PFSK-1 (cell line): ENCODE measurements at regions not wholly inside any gene's neighbourhood (a gene's known extent, or its start where the extent isn't known, plus 50 kb on each side); places are given as distances from the start of the nearest gene placed in this dataset.

ENCODE experiments used
- FOXP2 ChIP-seq: optimal IDR thresholded peaks from 2 replicates; pipeline ENCODE3; 2011; ENCODE audit warnings: borderline replicate concordance, control low read depth, inconsistent platforms; ENCODE audit not compliant: insufficient read depth; ENCODE audit errors: extremely low read length, extremely low read depth
- POLR2AphosphoS5 ChIP-seq: IDR thresholded peaks from 2 replicates; pipeline ENCODE4 v1.6.1; 2012; ENCODE audit warnings: low read depth, mild to moderate bottlenecking, control low read depth, low read length, moderate library complexity
- SIN3A ChIP-seq: IDR thresholded peaks from 2 replicates; pipeline ENCODE4 v1.6.1; 2012; ENCODE audit warnings: mild to moderate bottlenecking, low read length, moderate library complexity, borderline replicate concordance; ENCODE audit not compliant: insufficient read depth
- TAF1 ChIP-seq: IDR thresholded peaks from 2 replicates; pipeline ENCODE4 v1.6.1; 2012; ENCODE audit warnings: low read length, control low read depth, borderline replicate concordance; ENCODE audit not compliant: insufficient read depth
- TF ChIP-seq, protein P1 (sequence below), 2 experiments: IDR thresholded peaks; 2 replicates each; pipeline versions ENCODE4 v1.6.1 to v1.8.0; 2011 to 2012; ENCODE audit warnings: low read depth in 2 of 2, low read length in 2 of 2, control low read depth in 1 of 2, inconsistent platforms in 1 of 2, mild to moderate bottlenecking in 1 of 2, moderate library complexity in 1 of 2; ENCODE audit not compliant: insufficient read depth in 1 of 2

- TF ChIP-seq POLR2AphosphoS5: no peak
- no peak for TF ChIP-seq SIN3A
- TF ChIP-seq, protein P1, sequence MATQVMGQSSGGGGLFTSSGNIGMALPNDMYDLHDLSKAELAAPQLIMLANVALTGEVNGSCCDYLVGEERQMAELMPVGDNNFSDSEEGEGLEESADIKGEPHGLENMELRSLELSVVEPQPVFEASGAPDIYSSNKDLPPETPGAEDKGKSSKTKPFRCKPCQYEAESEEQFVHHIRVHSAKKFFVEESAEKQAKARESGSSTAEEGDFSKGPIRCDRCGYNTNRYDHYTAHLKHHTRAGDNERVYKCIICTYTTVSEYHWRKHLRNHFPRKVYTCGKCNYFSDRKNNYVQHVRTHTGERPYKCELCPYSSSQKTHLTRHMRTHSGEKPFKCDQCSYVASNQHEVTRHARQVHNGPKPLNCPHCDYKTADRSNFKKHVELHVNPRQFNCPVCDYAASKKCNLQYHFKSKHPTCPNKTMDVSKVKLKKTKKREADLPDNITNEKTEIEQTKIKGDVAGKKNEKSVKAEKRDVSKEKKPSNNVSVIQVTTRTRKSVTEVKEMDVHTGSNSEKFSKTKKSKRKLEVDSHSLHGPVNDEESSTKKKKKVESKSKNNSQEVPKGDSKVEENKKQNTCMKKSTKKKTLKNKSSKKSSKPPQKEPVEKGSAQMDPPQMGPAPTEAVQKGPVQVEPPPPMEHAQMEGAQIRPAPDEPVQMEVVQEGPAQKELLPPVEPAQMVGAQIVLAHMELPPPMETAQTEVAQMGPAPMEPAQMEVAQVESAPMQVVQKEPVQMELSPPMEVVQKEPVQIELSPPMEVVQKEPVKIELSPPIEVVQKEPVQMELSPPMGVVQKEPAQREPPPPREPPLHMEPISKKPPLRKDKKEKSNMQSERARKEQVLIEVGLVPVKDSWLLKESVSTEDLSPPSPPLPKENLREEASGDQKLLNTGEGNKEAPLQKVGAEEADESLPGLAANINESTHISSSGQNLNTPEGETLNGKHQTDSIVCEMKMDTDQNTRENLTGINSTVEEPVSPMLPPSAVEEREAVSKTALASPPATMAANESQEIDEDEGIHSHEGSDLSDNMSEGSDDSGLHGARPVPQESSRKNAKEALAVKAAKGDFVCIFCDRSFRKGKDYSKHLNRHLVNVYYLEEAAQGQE (IDR thresholded peaks at IDR 0.05; ENCODE audit: insufficient read depth in 1 of 2, low read depth in 2 of 2, low read length in 2 of 2): no peak
- TF ChIP-seq FOXP2: no peak
Observed at GRCh38 chr18:60784161-60784560, 411.6 kb upstream of the MC4R start.

GRCh38 chr18:60794802-60795201, 422.2 kb upstream of the MC4R start:
- TF ChIP-seq TAF1: no peak
- TF ChIP-seq FOXP2: no peak
- TF ChIP-seq SIN3A: no peak
- TF ChIP-seq, protein P1 (IDR thresholded peaks at IDR 0.05; ENCODE audit: insufficient read depth in 1 of 2, low read depth in 2 of 2, low read length in 2 of 2): no peak
- TF ChIP-seq POLR2AphosphoS5: no peak

DNA sequence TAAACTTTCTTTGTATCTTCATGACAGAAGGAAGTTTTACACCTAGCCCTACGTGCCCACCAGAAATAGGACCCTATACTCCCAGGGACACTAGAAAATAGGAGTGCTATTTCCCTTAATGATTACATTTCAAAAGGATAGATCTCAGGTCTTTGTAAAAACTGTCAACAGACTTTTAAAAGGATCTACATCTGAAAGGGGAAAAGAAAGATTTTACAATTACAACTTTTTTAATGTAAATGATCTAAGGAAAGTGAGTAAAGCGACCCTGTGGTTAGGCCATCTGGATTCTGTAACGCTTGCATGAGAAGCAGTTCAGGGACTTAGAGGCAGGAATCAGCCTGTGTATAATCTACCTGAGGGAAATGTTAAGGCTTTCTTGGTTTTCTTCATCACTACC, 431.8 kb upstream of the MC4R start:
- TF ChIP-seq FOXP2 (no peak), SIN3A (no peak), POLR2AphosphoS5 (no peak)
- TF ChIP-seq, protein P1 (IDR thresholded peaks at IDR 0.05; ENCODE audit: insufficient read depth in 1 of 2, low read depth in 2 of 2, low read length in 2 of 2): no peak

GRCh38 chr18:60809937-60810336, 437.4 kb upstream of the MC4R start:
- no peak for TF ChIP-seq SIN3A
- no peak for TF ChIP-seq POLR2AphosphoS5
- no peak for TF ChIP-seq FOXP2
- no peak for TF ChIP-seq TAF1
- TF ChIP-seq, protein P1 (IDR thresholded peaks at IDR 0.05; ENCODE audit: insufficient read depth in 1 of 2, low read depth in 2 of 2, low read length in 2 of 2): no peak

DNA sequence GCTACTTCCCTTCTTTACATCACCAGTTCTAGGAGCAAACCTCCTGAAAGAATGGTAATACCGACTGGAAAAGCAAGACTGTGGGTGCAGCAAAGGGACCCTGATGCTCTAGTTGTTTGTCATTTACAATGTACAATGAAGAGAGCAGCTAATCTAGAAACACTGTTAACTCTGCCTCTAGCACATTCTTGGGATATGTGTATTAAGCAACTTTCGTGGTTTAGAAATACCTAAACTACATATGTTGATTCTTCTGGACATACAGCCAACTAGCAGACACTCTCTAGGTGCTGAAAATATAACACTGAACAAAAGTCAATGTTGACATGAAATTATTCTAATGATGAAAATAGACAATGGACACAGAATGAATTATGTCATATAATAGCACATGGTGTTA, 440.3 kb upstream of the MC4R start:
- TF ChIP-seq TAF1: no peak
- TF ChIP-seq FOXP2: no peak
- TF ChIP-seq, protein P1 (IDR thresholded peaks at IDR 0.05; ENCODE audit: insufficient read depth in 1 of 2, low read depth in 2 of 2, low read length in 2 of 2): no peak
- no peak for TF ChIP-seq SIN3A
- no peak for TF ChIP-seq POLR2AphosphoS5
